ENCODE measurements at regions not wholly inside any gene's neighbourhood (a gene's known extent, or its start where the extent isn't known, plus 50 kb on each side); places are given as distances from the start of the nearest gene placed in this dataset.
A peak's percentile ranks its signal among the peaks of the same experiment; 100 is the strongest.
"Not testable (repeated sequence)": the region's sequence is repeated elsewhere in the genome, so short reads cannot be mapped to it uniquely, and the experiment has no call there.

- DNase-seq (ENCODE audit: extremely low spot score) = no peak
- ChIA-PET CTCF (no interaction called here), POLR2A (no interaction called here)
- TF ChIP-seq ELF4 (IDR thresholded peaks at IDR 0.05) (no peak), FOXA1 (IDR thresholded peaks at IDR 0.05) (no peak), HDGF (IDR thresholded peaks at IDR 0.05; ENCODE audit: borderline replicate concordance) (no peak), FOXM1 (IDR thresholded peaks at IDR 0.05; ENCODE audit: borderline replicate concordance) (no peak), SP1 (IDR thresholded peaks at IDR 0.05) (no peak), ZNF384 (IDR thresholded peaks at IDR 0.05) (no peak), LEF1 (IDR thresholded peaks at IDR 0.05; ENCODE audit: borderline replicate concordance) (no peak), NFRKB (IDR thresholded peaks at IDR 0.05) (no peak), SUZ12 (IDR thresholded peaks at IDR 0.05) (no peak), CTBP1 (IDR thresholded peaks at IDR 0.05; ENCODE audit: borderline replicate concordance) (no peak), L3MBTL2 (conservative IDR thresholded peaks at IDR 0.05) (no peak), FOXK2 (IDR thresholded peaks at IDR 0.05) (no peak), ARNT (IDR thresholded peaks at IDR 0.05) (no peak), BHLHE40 (IDR thresholded peaks at IDR 0.05; ENCODE audit: borderline replicate concordance) (no peak), TARDBP (IDR thresholded peaks at IDR 0.05) (no peak)
- TF ChIP-seq, protein P1, sequence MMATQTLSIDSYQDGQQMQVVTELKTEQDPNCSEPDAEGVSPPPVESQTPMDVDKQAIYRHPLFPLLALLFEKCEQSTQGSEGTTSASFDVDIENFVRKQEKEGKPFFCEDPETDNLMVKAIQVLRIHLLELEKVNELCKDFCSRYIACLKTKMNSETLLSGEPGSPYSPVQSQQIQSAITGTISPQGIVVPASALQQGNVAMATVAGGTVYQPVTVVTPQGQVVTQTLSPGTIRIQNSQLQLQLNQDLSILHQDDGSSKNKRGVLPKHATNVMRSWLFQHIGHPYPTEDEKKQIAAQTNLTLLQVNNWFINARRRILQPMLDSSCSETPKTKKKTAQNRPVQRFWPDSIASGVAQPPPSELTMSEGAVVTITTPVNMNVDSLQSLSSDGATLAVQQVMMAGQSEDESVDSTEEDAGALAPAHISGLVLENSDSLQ (IDR thresholded peaks at IDR 0.05) = no peak
Measured at GRCh38 chr13:64477146-64477545, 2753.0 kb downstream of the PCDH9 start.

GRCh38 chr13:64476041-64476568 lies 2754.0 kb downstream of the PCDH9 start:
- DNase-seq (ENCODE audit: extremely low spot score); POLR2A ChIA-PET; CTCF ChIA-PET: not testable (repeated sequence)

DNA sequence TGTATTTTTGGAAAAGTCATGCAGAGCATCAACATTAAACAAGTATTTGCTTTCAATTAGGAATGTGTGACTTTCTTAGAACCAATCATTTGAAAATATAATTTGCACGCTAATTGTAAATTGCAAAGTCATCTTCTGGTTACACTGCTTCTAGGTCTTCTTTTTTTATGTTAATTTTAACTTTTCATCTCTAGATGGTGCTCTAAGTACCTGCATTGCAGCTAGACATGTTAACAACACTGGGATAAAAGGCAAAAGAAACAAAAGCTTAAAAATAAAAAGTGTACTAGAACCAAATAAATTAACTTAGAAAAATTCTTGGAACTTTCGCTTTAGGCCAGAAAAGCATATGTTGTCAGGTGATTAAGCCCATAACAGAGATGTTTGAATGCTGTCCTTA lies 2758.2 kb downstream of the PCDH9 start:
- TF ChIP-seq, protein P1 (IDR thresholded peaks at IDR 0.05) = no peak
- TF ChIP-seq SP1 (IDR thresholded peaks at IDR 0.05) = no peak
- no peak for TF ChIP-seq FOXK2 (IDR thresholded peaks at IDR 0.05)
- TF ChIP-seq LEF1 (IDR thresholded peaks at IDR 0.05; ENCODE audit: borderline replicate concordance) = no peak
- no peak for TF ChIP-seq ARNT (IDR thresholded peaks at IDR 0.05)
- TF ChIP-seq NFRKB (IDR thresholded peaks at IDR 0.05) = no peak
- TF ChIP-seq FOXA1 (IDR thresholded peaks at IDR 0.05) = no peak
- TF ChIP-seq CTBP1 (IDR thresholded peaks at IDR 0.05; ENCODE audit: borderline replicate concordance) = no peak
- no peak for TF ChIP-seq ZNF384 (IDR thresholded peaks at IDR 0.05)
- POLR2A ChIA-PET = no interaction called here
- peak; percentile 58 for DNase-seq (ENCODE audit: extremely low spot score)
- CTCF ChIA-PET = interaction anchor here (0.7 to 1.8 kb wide), 3 partner anchors 100 to 1166 kb away, joined by 3 to 7 read pairs (median 5); no protein-coding TSS in a partner anchor

GRCh38 chr13:64470751-64471150 lies 2759.4 kb downstream of the PCDH9 start:
- POLR2A ChIA-PET = no interaction called here
- TF ChIP-seq NFRKB (IDR thresholded peaks at IDR 0.05) (no peak), TARDBP (IDR thresholded peaks at IDR 0.05) (no peak)
- no peak for DNase-seq (ENCODE audit: extremely low spot score)
- CTCF ChIA-PET = no interaction called here

DNA sequence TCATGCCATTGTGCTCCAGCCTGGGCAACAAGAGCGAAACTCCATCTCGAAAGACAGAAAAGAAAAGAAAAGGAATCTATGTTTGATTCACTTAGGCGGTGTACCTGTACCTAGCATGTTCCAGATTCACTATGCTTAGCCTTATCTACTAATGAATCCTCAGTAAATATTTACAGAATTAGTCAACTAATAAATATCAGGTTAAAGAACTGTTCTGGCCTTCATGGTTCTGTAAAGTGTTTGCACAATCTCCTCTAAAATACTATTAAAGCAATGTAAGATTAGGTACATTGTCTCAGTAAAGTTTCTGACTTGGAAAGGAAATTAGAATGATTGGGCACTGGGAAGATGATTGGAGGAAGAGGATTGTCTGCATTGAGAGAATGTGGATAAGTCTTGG lies 2770.4 kb downstream of the PCDH9 start:
- DNase-seq (ENCODE audit: extremely low spot score) = no peak
- TF ChIP-seq LEF1 (IDR thresholded peaks at IDR 0.05; ENCODE audit: borderline replicate concordance) (no peak), BHLHE40 (IDR thresholded peaks at IDR 0.05; ENCODE audit: borderline replicate concordance) (no peak), ELF4 (IDR thresholded peaks at IDR 0.05) (no peak), HDGF (IDR thresholded peaks at IDR 0.05; ENCODE audit: borderline replicate concordance) (no peak)
- POLR2A ChIA-PET = no interaction called here
- CTCF ChIA-PET = no interaction called here

DNA sequence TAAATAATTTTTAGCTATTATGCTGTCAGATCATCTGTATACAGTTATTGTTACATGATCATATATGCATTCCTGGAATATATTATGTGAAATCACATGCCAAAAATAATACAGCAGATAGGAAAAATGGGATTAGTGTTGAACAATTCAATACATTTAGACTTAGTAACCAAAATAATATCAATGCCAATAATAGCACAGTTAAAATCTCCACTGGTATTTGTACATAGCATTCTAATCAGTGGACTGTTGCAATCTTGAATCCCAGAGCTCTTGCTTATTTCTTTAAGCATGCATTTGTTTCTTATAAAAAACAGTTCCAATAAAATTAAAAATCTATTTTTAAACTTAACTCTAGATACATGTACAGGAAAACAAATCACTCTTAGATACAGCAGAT lies 2772.2 kb downstream of the PCDH9 start:
- DNase-seq (ENCODE audit: extremely low spot score) = no peak
- ChIA-PET POLR2A (no interaction called here), CTCF (no interaction called here)
- TF ChIP-seq SUZ12 (IDR thresholded peaks at IDR 0.05) (no peak), SP1 (IDR thresholded peaks at IDR 0.05) (no peak), CTBP1 (IDR thresholded peaks at IDR 0.05; ENCODE audit: borderline replicate concordance) (no peak), ARNT (IDR thresholded peaks at IDR 0.05) (no peak), ELF4 (IDR thresholded peaks at IDR 0.05) (no peak), HDGF (IDR thresholded peaks at IDR 0.05; ENCODE audit: borderline replicate concordance) (no peak), FOXK2 (IDR thresholded peaks at IDR 0.05) (no peak), NFRKB (IDR thresholded peaks at IDR 0.05) (no peak; the same call in 1 of the 2 replicates), L3MBTL2 (conservative IDR thresholded peaks at IDR 0.05) (no peak), FOXA1 (IDR thresholded peaks at IDR 0.05) (no peak), FOXM1 (IDR thresholded peaks at IDR 0.05; ENCODE audit: borderline replicate concordance) (no peak), LEF1 (IDR thresholded peaks at IDR 0.05; ENCODE audit: borderline replicate concordance) (no peak), TARDBP (IDR thresholded peaks at IDR 0.05) (no peak), ZNF384 (IDR thresholded peaks at IDR 0.05) (no peak), BHLHE40 (IDR thresholded peaks at IDR 0.05; ENCODE audit: borderline replicate concordance) (no peak)
- TF ChIP-seq, protein P1 (IDR thresholded peaks at IDR 0.05) = no peak

DNA sequence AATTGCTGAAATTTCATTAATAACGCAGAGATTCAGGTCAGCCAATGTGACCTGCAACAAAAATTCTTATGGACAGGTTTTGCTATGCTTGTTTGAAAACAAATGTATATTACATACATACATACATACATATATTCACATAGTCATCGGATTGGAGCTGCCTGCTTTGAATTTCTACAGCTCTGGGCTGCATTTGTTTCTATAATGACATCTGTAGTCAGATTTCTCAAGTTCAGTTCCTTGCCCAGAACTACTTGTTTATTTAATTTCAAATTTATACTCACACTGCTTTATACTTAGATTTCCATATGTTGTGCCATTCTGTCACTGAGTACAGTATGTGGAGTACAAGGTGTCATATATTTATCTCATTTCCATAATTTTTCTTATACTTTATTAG lies 2775.0 kb downstream of the PCDH9 start:
- CTCF ChIA-PET = no interaction called here
- TF ChIP-seq BHLHE40 (IDR thresholded peaks at IDR 0.05; ENCODE audit: borderline replicate concordance) (no peak), HDGF (IDR thresholded peaks at IDR 0.05; ENCODE audit: borderline replicate concordance) (no peak), FOXM1 (IDR thresholded peaks at IDR 0.05; ENCODE audit: borderline replicate concordance) (no peak), CTBP1 (IDR thresholded peaks at IDR 0.05; ENCODE audit: borderline replicate concordance) (no peak), ELF4 (IDR thresholded peaks at IDR 0.05) (no peak), FOXA1 (IDR thresholded peaks at IDR 0.05) (no peak), FOXK2 (IDR thresholded peaks at IDR 0.05) (no peak), SUZ12 (IDR thresholded peaks at IDR 0.05) (no peak), LEF1 (IDR thresholded peaks at IDR 0.05; ENCODE audit: borderline replicate concordance) (no peak), NFRKB (IDR thresholded peaks at IDR 0.05) (no peak)
- TF ChIP-seq, protein P1 (IDR thresholded peaks at IDR 0.05) = no peak
- POLR2A ChIA-PET = no interaction called here
- no peak for DNase-seq (ENCODE audit: extremely low spot score)

Data from HEK293T (cell line).